SK-N-MC (cell line): ENCODE measurements at regions not wholly inside any gene's neighbourhood (a gene's known extent, or its start where the extent isn't known, plus 50 kb on each side); places are given as distances from the start of the nearest gene placed in this dataset.

Experiments
- EZH2 ChIP-seq: fragments of 200-600 bp; sonication (generic); IDR thresholded peaks from one replicate; pipeline ENCODE4 v1.6.1; 2017; ENCODE audit warnings: antibody characterized with exemption
- FOXP2 ChIP-seq: optimal IDR thresholded peaks from 2 replicates; pipeline ENCODE3; 2011; ENCODE audit warnings: mild to moderate bottlenecking, moderate library complexity; ENCODE audit not compliant: insufficient read depth; ENCODE audit errors: extremely low read length, control extremely low read depth
- POLR2AphosphoS5 ChIP-seq: IDR thresholded peaks from 2 replicates; pipeline ENCODE4 v1.6.1; 2012; ENCODE audit warnings: mild to moderate bottlenecking, low read depth, low read length, borderline replicate concordance

DNA sequence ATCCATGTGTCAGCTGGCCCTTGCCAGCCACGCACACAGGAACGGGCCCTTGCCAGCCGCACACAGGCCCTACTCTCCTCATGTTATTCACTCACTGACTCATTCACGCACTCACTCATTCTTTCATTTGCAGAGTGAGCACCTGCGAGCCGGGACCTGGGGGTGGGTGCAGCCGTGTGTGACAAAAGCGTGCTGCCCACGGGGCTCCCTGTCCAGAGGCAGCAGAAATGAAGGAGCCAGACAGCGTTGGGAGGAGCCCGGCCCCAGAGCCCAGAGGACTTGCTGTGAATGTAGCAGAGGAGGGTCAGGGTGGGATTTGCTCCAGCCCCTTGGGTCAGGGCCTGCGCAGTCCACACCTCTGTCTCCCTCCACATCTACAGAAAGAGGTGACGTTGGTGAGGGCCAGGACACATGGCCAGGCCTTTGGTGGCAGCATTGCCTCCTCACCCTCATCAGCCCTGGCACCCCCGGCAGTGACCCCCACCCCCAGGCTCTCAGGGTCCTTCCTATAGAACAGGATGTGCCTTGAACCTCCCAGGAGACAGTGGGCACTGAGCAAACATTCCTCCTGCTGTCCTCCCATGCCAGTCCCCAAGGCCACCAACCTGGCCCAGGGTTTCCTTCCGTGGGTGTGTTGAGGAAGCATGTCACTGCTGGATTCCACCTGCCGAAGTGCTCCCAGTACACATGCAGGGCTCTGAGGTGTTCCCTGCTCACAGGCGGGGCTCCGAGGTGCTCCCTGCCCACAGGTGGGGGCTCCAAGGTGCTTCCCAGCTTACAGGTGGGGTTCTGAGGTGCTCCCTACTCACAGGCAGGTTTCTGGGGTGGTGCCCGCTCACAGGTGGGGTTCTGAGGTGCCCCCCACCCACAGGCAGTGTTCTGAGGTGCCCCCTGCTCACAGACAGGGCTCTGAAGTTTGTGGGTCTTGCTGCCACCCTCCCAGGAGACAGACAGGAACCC is 105.7 kb downstream of the HMX1 start:
- TF ChIP-seq EZH2 (no peak), POLR2AphosphoS5 (no peak), FOXP2 (no peak)
